Nephron (organoid): ENCODE measurements at regions not wholly inside any gene's neighbourhood (a gene's known extent, or its start where the extent isn't known, plus 50 kb on each side); places are given as distances from the start of the nearest gene placed in this dataset.

Experiments used
- H3K27ac Mint-ChIP-seq, 3 experiments: 2 replicates each; pipeline ENCODE4 v1.8.0; 2020; ENCODE audit warnings: mixed read lengths in 3 of 3, mild to moderate bottlenecking in 2 of 3, moderate library complexity in 1 of 3
- H3K27me3 Mint-ChIP-seq: 2 replicates; pipeline ENCODE4 v1.8.0; 2021; ENCODE audit warnings: low read depth, mild to moderate bottlenecking, moderate library complexity, mixed read lengths
- H3K36me3 Mint-ChIP-seq: 2 replicates; pipeline ENCODE4 v1.8.0; 2020; ENCODE audit warnings: low read depth, mixed read lengths
- H3K4me1 Mint-ChIP-seq: 2 replicates; pipeline ENCODE4 v1.8.0; 2020; ENCODE audit warnings: mixed read lengths
- H3K4me3 Mint-ChIP-seq, 3 experiments: 2 replicates each; pipeline ENCODE4 v1.8.0; 2020; ENCODE audit warnings: mild to moderate bottlenecking in 3 of 3, mixed read lengths in 3 of 3, moderate library complexity in 2 of 3
- H3K9me3 Mint-ChIP-seq: 2 replicates; pipeline ENCODE4 v1.8.0; 2020; ENCODE audit warnings: mixed read lengths
- TF ChIP-seq, protein P1 (sequence below), 3 experiments: fragments of 200-600 bp; sonication (generic); IDR thresholded peaks; one replicate each; pipeline ENCODE4 v1.5.0; 2021; ENCODE audit warnings: antibody characterized with exemption in 3 of 3; ENCODE audit not compliant: unreplicated experiment in 3 of 3

DNA sequence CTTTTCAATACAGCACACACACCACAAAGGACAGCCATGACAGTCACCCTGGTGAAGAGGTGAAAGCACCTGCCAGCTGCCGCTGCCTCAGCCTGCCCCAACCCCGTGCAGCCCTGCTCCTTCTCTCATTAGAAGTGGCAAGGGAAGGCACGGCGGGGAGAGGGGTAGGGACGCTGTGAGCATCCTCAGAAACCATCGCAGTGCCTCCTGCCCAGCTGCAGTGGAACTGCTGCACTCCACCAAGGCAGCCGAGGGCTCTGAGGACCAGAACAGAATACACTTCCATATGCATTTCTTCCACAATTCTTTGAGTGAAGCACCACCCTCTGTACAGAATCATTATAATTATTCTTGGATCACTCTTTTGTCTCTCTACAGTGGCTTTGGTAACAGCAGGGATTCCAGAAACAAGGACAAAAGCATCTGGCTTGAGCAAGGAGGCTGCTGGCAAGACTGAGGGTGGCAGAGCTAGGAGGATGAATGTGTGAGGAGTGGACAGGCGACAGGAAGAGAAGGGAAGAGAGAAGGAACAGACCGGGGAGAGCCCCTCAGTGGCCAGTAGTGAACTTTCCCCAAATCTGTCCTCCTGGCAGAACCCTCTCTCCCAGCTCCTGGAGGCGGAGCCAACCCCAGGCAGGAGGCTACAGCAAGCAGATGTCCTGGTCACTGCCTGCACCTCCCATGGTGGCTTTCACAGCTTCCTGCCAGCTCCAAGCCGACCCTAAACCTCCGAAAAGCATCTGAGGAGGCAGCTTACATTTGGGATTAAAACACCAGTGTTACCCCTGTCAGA lies 73.2 kb downstream of the MTNR1A start:
- Mint-ChIP-seq H3K4me1 (peaks cover 11% of the 10 kb centered on the region), H3K36me3 (no peaks in the 10 kb centered on the region), H3K4me3 (no peak overlapping the region), H3K27me3 (peaks cover 4% of the 10 kb centered on the region), H3K27ac (no peak overlapping the region), H3K9me3 (no peaks in the 10 kb centered on the region)
- TF ChIP-seq, protein P1, sequence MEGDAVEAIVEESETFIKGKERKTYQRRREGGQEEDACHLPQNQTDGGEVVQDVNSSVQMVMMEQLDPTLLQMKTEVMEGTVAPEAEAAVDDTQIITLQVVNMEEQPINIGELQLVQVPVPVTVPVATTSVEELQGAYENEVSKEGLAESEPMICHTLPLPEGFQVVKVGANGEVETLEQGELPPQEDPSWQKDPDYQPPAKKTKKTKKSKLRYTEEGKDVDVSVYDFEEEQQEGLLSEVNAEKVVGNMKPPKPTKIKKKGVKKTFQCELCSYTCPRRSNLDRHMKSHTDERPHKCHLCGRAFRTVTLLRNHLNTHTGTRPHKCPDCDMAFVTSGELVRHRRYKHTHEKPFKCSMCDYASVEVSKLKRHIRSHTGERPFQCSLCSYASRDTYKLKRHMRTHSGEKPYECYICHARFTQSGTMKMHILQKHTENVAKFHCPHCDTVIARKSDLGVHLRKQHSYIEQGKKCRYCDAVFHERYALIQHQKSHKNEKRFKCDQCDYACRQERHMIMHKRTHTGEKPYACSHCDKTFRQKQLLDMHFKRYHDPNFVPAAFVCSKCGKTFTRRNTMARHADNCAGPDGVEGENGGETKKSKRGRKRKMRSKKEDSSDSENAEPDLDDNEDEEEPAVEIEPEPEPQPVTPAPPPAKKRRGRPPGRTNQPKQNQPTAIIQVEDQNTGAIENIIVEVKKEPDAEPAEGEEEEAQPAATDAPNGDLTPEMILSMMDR (IDR thresholded peaks at IDR 0.05; ENCODE audit: unreplicated experiment in 3 of 3): no peak

GRCh38 chr4:186475202-186475601 lies 80.2 kb downstream of the MTNR1A start:
- TF ChIP-seq, protein P1 (IDR thresholded peaks at IDR 0.05; ENCODE audit: unreplicated experiment in 3 of 3): no peak
- H3K4me3 Mint-ChIP-seq: no peak overlapping the region
- H3K9me3 Mint-ChIP-seq: no peaks in the 10 kb centered on the region
- no peaks in the 10 kb centered on the region for H3K4me1 Mint-ChIP-seq
- H3K36me3 Mint-ChIP-seq: no peaks in the 10 kb centered on the region
- no peak overlapping the region for H3K27ac Mint-ChIP-seq
- H3K27me3 Mint-ChIP-seq: no peaks in the 10 kb centered on the region

DNA sequence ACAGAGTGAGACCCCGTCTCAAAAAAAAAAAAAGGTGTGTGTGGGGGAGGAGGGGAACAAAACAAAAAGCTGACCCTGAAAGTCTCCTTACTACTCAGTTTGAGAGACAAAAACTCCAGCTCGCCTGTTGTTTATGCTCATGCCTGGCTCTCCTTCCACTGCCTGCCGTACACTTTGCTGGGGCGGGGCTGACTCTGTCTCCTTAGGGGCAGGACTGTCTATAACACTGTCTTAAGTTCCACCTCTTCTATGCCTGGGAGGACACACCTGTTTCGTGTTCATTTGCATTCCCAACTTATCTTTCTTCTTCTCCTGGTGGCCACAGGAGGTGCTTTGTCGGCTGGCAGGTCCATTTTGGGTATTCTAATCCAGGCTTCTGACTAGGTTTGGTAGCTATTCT lies 81.4 kb downstream of the MTNR1A start:
- Mint-ChIP-seq H3K9me3 (no peaks in the 10 kb centered on the region), H3K27me3 (no peaks in the 10 kb centered on the region), H3K4me1 (no peaks in the 10 kb centered on the region), H3K4me3 (no peak overlapping the region), H3K36me3 (no peaks in the 10 kb centered on the region), H3K27ac (no peak overlapping the region)
- TF ChIP-seq, protein P1 (IDR thresholded peaks at IDR 0.05; ENCODE audit: unreplicated experiment in 3 of 3): no peak

- H3K9me3 Mint-ChIP-seq: no peaks in the 10 kb centered on the region
- no peak overlapping the region for H3K27ac Mint-ChIP-seq
- no peak overlapping the region for H3K4me3 Mint-ChIP-seq
- no peaks in the 10 kb centered on the region for H3K4me1 Mint-ChIP-seq
- no peaks in the 10 kb centered on the region for H3K36me3 Mint-ChIP-seq
- no peaks in the 10 kb centered on the region for H3K27me3 Mint-ChIP-seq
- TF ChIP-seq, protein P1 (IDR thresholded peaks at IDR 0.05; ENCODE audit: unreplicated experiment in 3 of 3): peak; percentile 56 to 69 (median 56)
These were observed 82.4 kb downstream of the MTNR1A start for GRCh38 chr4:186472948-186473347.

- no peak overlapping the region for H3K4me3 Mint-ChIP-seq
- H3K9me3 Mint-ChIP-seq: no peaks in the 10 kb centered on the region
- H3K4me1 Mint-ChIP-seq: no peaks in the 10 kb centered on the region
- no peak overlapping the region for H3K27ac Mint-ChIP-seq
- TF ChIP-seq, protein P1 (IDR thresholded peaks at IDR 0.05; ENCODE audit: unreplicated experiment in 3 of 3): no peak
- no peaks in the 10 kb centered on the region for H3K36me3 Mint-ChIP-seq
- H3K27me3 Mint-ChIP-seq: no peaks in the 10 kb centered on the region
These were observed 83.9 kb downstream of the MTNR1A start for GRCh38 chr4:186471441-186471840.

DNA sequence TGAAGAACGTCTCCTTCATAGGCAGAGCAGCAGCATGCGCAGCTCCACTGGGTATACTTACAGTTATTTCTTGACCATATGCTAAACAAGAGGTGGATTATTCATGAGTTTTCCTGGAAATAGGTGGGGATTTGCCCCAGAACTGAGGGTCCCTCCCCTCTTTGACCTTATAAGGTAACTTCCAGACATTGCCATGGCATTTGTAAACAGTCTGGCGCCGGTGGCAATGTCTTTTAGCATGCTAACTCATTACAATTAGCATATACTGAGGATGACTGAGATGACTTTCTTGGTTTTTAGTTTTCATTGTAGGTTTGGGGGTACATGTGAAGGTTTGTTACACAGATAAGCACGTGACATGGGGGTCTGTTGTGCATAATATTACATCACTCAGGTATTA lies 97.3 kb downstream of the MTNR1A start:
- H3K4me1 Mint-ChIP-seq: no peaks in the 10 kb centered on the region
- no peaks in the 10 kb centered on the region for H3K27me3 Mint-ChIP-seq
- TF ChIP-seq, protein P1 (IDR thresholded peaks at IDR 0.05; ENCODE audit: unreplicated experiment in 3 of 3): no peak
- H3K36me3 Mint-ChIP-seq: no peaks in the 10 kb centered on the region
- no peak overlapping the region for H3K4me3 Mint-ChIP-seq
- H3K9me3 Mint-ChIP-seq: peaks cover 5% of the 10 kb centered on the region
- no peak overlapping the region for H3K27ac Mint-ChIP-seq
